GM19238 (cell line): ENCODE measurements at regions not wholly inside any gene's neighbourhood (a gene's known extent, or its start where the extent isn't known, plus 50 kb on each side); places are given as distances from the start of the nearest gene placed in this dataset.
"Not testable (repeated sequence)": the region's sequence is repeated elsewhere in the genome, so short reads cannot be mapped to it uniquely, and the experiment has no call there.

ENCODE experiments used
- DNase-seq: peaks from one replicate; pipeline ENCODE4 v3.0.0; 2011; ENCODE audit warnings: low spot score; ENCODE audit not compliant: insufficient read length

- DNase-seq = no peak
Observed at GRCh38 chr10:32217216-32217615, 129.7 kb downstream of the EPC1 start.

GRCh38 chr10:32213838-32214237 lies 133.1 kb downstream of the EPC1 start:
- not testable (repeated sequence) for DNase-seq

GRCh38 chr10:32211046-32211363 lies 136.0 kb downstream of the EPC1 start:
- no peak for DNase-seq

GRCh38 chr10:32210306-32211045 lies 136.5 kb downstream of the EPC1 start:
- no peak for DNase-seq

GRCh38 chr10:32208005-32208404 lies 139.0 kb downstream of the EPC1 start:
- DNase-seq = not testable (repeated sequence)

GRCh38 chr10:32207544-32207943 lies 139.4 kb downstream of the EPC1 start:
- peak; percentile 38 for DNase-seq

- no peak for DNase-seq
Observed at GRCh38 chr10:32205670-32206069, 141.3 kb downstream of the EPC1 start.

- DNase-seq = no peak
Observed at GRCh38 chr10:32204606-32205005, 142.4 kb downstream of the EPC1 start.

- DNase-seq = no peak
Observed at GRCh38 chr10:32199714-32200394, 143.6 kb upstream of the KIF5B start.

- DNase-seq = no peak
Observed at GRCh38 chr10:32197423-32197822, 141.2 kb upstream of the KIF5B start.

GRCh38 chr10:32190890-32191491 lies 134.8 kb upstream of the KIF5B start:
- no peak for DNase-seq

- no peak for DNase-seq
Observed at GRCh38 chr10:32189400-32190084, 133.3 kb upstream of the KIF5B start.

- DNase-seq = not testable (repeated sequence)
Observed at GRCh38 chr10:32188601-32189000, 132.4 kb upstream of the KIF5B start.

- no peak for DNase-seq
Observed at GRCh38 chr10:32187686-32188085, 131.5 kb upstream of the KIF5B start.

- not testable (repeated sequence) for DNase-seq
Observed at GRCh38 chr10:32183652-32184051, 127.4 kb upstream of the KIF5B start.

GRCh38 chr10:32182476-32182875 lies 126.3 kb upstream of the KIF5B start:
- no peak for DNase-seq

GRCh38 chr10:32180390-32181280 lies 124.4 kb upstream of the KIF5B start:
- no peak for DNase-seq

GRCh38 chr10:32179836-32180235 lies 123.6 kb upstream of the KIF5B start:
- DNase-seq = no peak

GRCh38 chr10:32177594-32177993 lies 121.4 kb upstream of the KIF5B start:
- DNase-seq = not testable (repeated sequence)

- DNase-seq = no peak
Observed at GRCh38 chr10:32175629-32176028, 119.4 kb upstream of the KIF5B start.

GRCh38 chr10:32174349-32174893 lies 118.2 kb upstream of the KIF5B start:
- DNase-seq = no peak
